Astrocyte of the spinal cord (primary cell): ENCODE measurements at regions not wholly inside any gene's neighbourhood (a gene's known extent, or its start where the extent isn't known, plus 50 kb on each side); places are given as distances from the start of the nearest gene placed in this dataset.

ENCODE experiments used
- DNase-seq: peaks from one replicate; pipeline ENCODE4 v3.0.0; 2011; ENCODE audit warnings: low read depth, low spot score
- H3K4me3 ChIP-seq: 2 replicates; pipeline ENCODE4 v1.5.1; 2011; ENCODE audit warnings: low read depth, mild to moderate bottlenecking, low read length, moderate library complexity
- CTCF ChIP-seq: IDR thresholded peaks from 2 replicates; pipeline ENCODE4 v1.5.1; 2012; ENCODE audit warnings: low read depth, mild to moderate bottlenecking, low read length, inconsistent platforms
- in situ Hi-C: cut with HindIII; loops from 2 replicates; pipeline ENCODE4 v1.10.0; 2017; ENCODE audit warnings: low sequenced_read_pairs

- TF ChIP-seq CTCF, result no peak
- no peak overlapping the region for H3K4me3 ChIP-seq
- no peak for DNase-seq
- in situ Hi-C loops, result no loop called here
Observed at GRCh38 chr4:13955551-13955950, 328.0 kb upstream of the BOD1L1 start.

DNA sequence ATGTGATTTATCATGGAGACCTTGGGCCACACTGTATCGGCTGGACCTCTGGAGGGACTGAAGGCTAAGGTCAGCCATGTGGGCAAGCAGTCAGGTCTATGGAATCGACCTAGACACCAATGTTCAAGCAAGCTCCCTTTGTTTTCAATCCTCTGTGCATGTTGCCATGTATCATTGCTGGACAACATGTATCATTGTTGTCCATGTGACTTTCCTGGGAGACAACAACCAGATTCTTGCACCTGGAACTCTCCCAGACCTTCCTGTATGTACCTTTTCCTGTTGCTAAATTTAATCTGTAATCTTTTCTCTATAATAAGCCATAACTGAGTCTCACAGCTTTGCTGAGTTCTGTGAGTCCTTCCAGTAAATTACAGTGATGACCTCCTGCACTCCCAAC, 329.4 kb upstream of the BOD1L1 start:
- in situ Hi-C loops, result no loop called here
- H3K4me3 ChIP-seq, result no peak overlapping the region
- no peak for DNase-seq
- no peak for TF ChIP-seq CTCF

DNA sequence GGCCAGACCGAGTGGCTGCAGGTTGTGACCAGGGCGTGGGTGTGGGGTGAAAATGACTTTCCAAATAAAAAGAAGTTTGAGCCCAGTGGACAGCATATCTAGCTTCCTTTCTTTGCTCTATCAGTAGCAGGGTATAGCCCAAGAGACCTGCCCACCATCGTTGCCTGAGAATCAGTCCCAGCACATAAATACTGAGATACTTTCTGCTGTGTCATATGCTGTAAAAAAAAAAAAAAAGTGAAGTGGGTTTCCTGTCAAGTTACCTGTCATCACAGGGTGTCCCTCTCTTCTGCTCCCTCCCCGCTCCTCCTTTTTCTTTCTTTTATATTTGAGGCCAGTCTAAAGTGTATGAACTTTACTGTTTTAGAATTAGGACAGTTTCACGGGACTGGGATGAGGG, 330.3 kb upstream of the BOD1L1 start:
- DNase-seq, result no peak
- TF ChIP-seq CTCF, result no peak
- in situ Hi-C loops, result no loop called here
- no peak overlapping the region for H3K4me3 ChIP-seq

- in situ Hi-C loops, result no loop called here
- no peak for TF ChIP-seq CTCF
- H3K4me3 ChIP-seq, result no peak overlapping the region
- DNase-seq, result peak; percentile 62
Observed at GRCh38 chr4:13963601-13964000, 336.1 kb upstream of the BOD1L1 start.

DNA sequence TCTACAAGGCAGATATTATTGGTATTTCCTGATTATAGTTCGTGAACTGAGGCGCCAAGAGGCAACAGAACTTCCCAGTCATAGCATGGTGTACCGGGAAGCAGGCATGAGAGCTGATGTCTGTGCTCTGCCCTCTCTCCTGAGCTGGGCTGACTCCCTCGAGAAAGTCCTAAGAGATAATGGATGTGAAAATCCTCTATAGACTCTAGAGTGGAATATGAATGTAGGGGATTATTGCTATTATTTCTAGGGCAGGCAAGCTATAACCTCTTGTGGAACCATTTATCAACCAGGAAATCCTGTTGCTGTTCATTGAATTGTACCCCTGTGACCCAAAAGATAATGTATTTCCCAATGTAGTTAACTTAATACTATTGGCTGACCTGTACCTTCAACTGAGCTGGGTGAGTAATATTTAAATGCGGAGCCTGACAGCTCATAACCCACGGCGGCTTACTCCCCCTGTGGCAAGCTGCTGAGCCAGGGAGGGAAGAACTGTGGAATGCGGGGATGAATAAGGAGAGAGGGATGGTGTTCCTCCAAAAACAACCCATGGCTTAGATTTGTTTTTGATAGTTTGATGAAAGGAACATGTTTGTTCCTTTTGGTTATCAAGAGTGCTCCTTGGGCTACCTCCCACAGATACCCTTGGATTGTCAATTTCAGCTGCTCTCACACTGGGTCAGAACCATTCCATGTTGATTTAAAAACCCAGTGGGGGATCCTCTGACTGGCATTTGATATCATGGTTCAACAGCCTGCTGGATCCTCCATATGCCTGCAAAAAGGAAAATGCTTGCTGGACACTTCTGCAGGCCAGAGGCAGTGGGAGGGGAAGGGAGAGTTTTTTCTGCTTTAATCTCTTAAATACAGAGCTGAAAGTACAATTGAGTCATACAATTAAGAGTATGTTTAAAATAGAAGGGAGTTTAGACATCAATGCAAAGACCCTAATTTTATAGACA, 339.0 kb upstream of the BOD1L1 start:
- TF ChIP-seq CTCF, result peak; percentile 22
- peak; percentile 77 for DNase-seq
- in situ Hi-C loops, result no loop called here
- H3K4me3 ChIP-seq, result no peak overlapping the region

GRCh38 chr4:13968723-13969122, 341.2 kb upstream of the BOD1L1 start:
- peak; percentile 52 for DNase-seq
- in situ Hi-C loops, result no loop called here

More at GRCh38 chr4:13968723-13969122, 341.2 kb upstream of the BOD1L1 start:
- H3K4me3 ChIP-seq, result no peak overlapping the region
- TF ChIP-seq CTCF, result no peak
